ENCODE measurements at regions not wholly inside any gene's neighbourhood (a gene's known extent, or its start where the extent isn't known, plus 50 kb on each side); places are given as distances from the start of the nearest gene placed in this dataset.
A peak's percentile ranks its signal among the peaks of the same experiment; 100 is the strongest.

DNA sequence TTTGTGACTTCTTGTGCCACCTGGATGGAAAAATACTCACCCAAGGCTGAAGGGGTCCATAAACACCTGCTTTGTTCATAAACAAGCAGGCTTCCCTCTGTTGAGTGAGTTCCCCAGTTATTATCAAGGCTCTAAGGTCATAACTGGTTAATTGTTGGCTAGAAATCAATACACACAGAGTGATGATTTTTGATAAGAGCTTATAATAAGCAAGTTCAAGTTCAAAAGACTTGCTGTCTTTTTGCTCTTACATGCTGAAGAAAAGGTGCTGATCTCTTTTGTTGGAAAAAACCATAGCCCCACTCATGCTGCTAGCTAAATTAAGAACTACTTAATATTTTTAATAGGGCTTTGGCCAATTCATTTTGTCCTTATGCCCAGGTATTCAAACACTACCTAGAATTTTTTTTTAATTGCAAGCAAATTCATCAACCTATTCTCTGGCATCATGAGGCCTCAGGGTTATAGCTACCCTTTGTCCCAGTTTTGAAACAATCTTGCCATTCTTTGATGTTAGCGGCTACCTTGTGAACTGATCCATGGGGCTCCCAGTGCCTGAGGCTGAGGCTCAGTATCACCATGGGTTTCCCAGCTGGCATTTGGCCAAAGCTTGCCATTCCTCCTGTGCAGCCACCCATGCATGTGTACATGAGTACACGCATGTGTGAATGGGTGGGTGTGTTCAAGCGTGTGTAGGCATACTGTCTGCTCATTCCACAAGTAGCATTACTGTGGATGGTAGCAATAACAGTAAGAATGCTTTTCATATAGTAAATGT, 127.6 kb upstream of the LPP start:
- FAIRE-seq (peak; percentile 30), DNase-seq (ENCODE audit: low spot score) (peak; percentile 68)

DNA sequence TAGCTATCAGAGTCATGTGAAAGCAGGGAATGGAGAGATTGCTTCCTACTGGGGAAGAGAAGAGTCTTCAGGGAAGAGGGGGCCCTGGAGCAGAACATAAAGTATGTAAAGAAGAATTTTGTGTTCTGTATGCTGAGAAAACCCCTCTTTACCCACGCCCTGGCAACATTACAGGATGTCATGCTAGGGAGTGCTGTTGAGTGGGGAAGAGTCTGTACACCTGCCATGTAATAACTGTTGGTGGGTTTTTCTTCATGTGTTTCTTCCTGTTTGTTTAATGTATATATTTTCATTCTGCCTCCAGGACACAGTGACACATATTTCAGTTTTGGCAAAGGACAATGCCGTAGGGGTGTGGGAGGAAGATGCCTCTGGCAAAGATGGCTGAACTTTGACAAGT, 122.8 kb upstream of the LPP start:
- DNase-seq (ENCODE audit: low spot score) (no peak), FAIRE-seq (no peak)

DNA sequence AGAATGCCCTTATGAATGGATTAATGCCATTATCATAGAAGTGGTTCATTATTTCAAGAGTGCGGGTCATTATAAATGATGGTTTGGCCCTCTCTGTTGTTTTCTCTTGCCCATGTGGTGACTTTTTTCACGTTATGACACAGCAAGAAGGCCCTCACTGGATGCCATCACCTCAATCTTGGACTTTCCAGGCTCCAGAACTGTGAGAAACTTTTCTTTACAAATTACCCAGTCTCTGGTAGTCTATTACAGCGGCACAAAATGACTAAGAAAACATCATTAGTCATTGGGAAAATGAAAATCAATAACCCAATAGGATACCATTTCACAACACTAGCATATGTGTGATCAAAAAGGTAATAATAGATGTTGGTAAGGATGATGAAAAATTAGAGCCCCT, 119.0 kb upstream of the LPP start:
- FAIRE-seq: no peak
- DNase-seq (ENCODE audit: low spot score): no peak

DNA sequence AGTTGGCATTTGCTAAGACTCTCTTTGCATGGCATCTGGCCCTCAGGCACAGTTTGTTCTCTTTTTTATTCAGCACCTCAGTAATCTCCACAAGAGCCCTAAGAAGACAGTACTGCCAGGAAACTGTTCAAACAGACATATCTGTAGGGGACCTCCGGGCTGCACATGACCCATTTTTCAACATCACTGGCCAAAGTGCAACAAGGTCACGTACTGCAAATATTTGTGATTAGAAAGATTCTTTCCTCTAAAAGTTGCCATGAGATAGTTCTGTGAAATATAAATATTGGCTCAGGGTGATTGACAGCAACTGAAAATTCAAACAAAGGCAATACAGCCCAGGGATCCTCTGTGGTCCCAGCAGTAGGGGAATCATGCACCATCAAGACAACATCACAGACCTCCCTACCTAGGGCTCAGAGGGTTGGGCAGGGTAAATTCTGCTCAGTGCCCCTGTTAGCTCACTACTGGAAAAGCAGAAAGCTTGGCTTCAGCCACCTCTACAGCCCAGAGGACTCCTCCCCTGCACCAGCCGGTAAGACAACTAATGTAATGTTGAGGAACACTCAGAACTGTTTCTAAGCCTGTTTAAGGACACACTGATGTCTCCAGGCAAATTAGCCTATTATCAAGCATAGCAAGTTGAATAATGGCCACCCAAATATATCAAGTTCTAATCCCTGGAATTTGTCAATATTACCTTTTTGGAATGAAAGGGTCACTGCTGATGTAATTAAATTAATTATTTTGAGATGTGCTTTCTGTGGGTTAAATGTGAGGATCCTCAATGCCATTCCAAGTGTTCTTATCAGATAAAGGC, 117.4 kb upstream of the LPP start:
- DNase-seq (ENCODE audit: low spot score) (no peak), FAIRE-seq (no peak)

DNA sequence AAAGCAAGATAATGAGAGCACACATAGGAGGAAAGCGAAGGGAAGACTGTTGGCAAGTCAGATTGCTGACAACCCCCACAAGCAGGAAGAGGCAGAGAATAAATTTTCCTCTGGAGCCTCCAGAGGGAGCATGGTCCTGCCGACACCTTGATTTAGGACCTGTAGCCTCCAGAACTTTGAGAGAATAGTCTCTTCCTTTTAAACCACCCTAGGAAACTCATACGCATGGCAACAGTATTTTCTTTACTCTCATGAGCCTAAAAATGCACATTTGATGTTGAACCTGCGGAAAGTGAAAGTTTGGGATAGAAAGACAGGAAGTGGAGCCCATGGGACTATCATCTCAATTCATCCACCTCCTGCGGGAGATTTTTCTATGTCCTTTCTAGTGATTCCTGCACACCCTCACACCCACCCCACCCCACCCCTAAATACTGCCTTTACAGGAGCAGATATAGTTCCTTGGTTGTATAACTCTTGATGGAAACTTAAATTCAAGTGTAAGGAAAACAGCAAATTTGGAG, 116.7 kb upstream of the LPP start:
- DNase-seq (ENCODE audit: low spot score) (peak; percentile 36), FAIRE-seq (no peak)

DNA sequence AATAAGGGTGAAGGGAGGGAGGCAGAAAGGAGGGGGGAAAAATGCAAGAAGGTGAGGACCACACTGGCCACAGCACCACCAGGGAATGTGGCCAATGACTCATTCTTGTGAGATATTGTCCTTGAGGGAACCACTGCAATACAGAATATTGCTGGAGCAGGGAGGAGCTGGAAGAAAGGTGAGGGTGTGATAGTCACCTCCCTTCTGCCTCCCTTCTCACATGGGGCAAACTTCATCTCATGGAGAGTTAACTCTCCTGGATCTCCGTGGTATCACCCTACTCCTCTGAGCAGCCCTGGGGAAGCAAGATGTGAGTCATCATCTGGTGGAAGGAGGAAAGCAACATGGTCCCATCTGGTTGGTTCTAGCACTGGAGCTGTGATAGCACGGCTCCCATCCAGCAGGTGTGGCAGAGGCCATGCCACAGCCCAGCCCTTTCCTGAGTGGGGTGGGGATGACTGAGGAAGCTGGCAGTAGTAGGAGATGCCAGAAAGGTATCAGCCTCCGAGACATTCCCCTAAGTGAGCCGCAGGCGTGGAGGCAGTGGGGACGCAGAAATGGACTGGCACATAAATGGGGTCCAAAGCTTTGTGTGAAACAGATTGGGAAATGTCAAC, 115.9 kb upstream of the LPP start:
- DNase-seq (ENCODE audit: low spot score): peak; percentile 56
- FAIRE-seq: peak; percentile 69

DNA sequence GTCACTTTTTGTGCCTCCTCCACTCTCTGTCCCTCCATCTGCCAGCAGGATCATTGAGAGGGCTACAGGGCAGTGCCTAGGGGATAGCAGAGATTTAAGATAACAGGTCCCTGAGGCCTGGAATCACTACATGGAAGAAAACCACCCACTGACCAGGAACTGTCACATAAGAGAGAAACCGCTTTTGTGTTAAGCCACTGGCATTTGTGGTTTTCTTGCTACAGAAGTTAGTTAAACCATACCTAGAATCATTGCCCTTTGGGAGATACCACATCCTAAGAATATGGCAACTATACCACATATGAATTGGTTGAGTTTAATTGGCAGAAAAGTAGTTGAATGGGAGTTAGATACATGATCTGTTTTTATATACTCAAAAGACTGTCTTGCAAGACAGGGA, 112.8 kb upstream of the LPP start:
- peak; percentile 57 for FAIRE-seq
- DNase-seq (ENCODE audit: low spot score): no peak

DNA sequence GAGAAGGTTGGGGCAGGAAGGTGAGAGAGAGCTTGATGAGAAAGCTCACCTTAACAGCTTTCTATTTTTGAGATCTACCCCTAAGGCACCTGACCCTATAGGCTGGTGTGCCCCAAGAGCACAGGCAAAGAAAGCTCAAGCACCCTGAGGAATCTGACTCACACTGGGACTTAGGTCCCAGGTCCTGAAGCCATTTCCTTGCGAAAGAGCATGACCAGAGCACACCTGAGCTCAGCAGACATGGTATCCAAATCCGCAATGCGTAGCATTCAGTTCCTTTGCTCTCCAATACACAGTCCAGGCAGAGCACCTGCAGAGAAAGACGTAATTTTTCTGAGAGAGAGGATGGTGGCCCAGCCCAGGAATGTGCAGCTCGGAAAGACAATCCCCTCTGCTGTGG, 112.1 kb upstream of the LPP start:
- FAIRE-seq: no peak
- DNase-seq (ENCODE audit: low spot score): no peak

DNA sequence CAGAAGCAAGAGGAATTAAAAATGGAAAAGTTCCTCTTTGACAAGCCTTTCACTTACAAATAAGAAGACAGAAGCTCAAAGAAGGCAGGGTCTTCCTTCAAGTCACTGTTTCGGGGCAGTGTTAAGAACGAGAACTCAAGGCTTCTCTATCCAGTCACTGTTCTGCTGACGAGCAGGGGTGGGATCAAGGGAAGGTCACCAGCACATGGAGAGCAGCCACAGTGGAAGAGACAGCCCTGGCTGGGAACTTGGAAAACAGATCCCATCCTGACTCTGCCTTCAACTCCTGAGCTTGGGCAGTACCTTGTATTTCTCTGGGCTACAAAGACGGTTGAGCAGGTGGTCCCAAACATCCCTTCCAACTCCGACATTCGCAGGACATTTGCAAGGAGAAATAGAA, 111.5 kb upstream of the LPP start:
- DNase-seq (ENCODE audit: low spot score) (no peak), FAIRE-seq (no peak)

DNA sequence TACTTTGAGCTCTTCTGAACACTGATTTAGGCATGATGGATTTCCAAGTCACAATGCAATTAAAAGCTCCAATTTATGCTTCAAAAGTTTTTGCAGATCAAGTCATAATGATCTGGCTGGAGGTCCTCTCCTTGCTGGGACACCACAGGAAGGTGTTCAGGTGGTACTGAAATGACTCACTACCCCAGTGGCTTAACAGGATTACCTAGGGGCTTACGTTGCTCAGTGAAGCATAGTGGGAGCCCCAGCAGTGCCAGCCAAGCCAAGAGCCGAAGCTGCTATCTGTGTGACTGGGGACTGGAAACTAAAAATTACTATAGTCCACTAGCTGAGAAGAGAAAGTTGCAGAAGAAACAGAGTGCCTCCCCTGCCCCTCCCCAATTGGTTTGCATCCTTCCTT, 110.1 kb upstream of the LPP start:
- peak; percentile 50 for FAIRE-seq
- peak; percentile 39 for DNase-seq (ENCODE audit: low spot score)

DNA sequence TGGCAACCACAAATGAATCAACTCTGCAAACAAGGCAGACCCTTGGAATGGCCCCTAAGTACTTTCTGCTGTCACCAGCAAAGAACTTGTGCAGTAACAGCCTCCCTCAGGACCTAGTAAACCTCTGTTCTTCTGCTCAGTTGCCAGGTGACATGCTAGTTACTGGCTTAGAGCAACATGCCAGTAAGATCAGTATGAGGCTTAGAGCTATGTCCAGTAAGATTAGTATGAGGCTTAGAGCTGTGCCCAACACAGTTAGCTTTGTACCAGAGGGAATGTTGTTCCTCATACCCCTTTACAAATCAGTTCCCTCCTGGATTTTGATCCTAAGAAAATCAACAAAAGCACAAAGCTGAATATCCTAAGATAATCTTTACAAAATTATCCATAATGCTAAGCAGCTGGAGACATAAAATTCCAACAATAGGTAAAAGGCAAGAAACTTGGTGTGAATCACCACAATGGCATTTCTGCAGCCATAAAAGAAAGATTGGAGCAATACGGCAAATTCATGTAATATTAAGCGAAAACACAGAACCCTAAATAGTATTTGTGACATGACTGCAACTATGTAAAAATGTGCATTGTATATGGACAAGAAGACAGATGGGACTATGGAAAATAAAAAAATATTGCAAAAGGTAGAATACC, 107.3 kb upstream of the LPP start:
- FAIRE-seq (no peak), DNase-seq (ENCODE audit: low spot score) (no peak)

DNA sequence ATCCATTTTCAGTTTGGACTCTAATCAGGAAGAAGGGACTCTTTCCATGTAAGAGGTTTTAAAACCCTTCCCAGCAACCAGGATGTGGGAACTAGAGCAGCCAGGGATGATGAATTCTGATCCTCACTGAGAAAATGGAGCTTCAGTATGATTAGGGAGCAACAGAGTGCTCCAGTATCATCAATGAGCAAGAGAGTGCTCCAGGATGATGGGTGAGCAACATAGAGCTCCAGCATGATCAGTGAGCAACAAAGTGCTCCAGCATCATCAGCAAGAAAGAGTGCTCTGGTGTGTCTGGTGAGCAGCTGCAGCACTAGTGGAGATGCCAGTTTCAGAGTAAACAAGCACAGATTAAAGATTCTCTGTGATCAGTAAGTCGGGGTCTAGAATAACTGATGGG, 106.4 kb upstream of the LPP start:
- DNase-seq (ENCODE audit: low spot score) (no peak), FAIRE-seq (no peak)

DNA sequence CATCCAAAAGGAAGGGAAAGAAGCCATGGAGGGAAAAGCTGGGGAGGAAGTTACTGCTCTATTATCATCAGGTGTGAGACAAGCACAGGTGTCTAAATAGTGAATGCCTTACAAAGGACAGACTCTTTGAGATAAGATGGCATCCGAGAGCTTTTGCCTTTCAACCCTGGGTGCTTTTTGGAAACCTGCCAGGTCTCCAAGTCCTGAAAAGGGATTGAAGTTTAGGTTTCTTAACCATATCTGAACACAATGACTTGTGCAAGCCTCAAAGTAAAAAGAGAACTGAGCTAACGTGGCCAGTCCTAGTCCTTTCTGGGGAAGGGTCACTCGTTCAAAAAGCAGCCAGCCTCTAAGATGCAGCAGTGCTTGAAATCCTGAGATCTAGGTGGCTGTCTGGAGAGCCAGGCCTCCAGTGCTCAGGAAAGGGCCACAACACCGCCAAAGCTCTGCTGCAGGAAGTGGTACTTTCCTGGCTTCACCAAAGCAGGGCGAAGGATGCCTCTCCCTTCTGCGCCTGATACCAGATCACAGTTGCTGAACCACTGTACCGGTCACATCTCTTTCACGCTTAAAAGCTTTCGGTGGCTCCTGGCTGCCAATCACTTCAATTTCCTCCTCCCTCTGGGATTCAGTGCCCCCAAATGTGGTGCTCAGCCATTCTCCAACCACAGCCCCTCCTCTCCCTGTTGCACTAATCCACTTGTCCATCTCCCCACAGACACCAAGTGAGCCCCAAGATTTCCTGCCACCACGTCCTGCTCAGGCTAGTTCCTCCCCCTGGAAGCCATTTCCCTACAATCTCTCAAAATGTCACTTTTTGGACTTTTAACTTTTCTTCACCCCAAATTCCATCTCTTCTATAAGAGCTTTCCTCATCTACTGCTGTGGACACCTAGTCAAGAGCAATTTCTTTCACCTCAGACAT, 104.1 kb upstream of the LPP start:
- DNase-seq (ENCODE audit: low spot score): no peak
- FAIRE-seq: no peak

DNA sequence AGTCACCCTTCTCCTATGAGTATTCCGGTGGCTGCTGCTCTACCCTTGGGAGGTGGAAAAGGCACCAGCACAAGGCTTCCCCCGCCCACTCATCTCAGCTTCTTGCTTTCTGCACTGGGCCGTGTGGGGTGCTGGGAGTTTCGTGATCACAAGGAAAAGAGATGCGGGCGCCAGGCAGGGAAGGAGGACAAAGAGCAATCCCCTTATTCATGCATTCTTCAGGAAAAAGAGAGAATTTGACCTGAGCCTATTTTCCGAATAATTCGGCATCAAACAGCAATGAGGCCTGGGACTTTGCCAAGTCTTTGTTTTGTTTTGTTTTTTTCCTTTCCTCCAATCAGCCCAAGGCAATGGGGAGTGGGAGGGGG, 102.2 kb upstream of the LPP start:
- no peak for FAIRE-seq
- DNase-seq (ENCODE audit: low spot score): no peak

DNA sequence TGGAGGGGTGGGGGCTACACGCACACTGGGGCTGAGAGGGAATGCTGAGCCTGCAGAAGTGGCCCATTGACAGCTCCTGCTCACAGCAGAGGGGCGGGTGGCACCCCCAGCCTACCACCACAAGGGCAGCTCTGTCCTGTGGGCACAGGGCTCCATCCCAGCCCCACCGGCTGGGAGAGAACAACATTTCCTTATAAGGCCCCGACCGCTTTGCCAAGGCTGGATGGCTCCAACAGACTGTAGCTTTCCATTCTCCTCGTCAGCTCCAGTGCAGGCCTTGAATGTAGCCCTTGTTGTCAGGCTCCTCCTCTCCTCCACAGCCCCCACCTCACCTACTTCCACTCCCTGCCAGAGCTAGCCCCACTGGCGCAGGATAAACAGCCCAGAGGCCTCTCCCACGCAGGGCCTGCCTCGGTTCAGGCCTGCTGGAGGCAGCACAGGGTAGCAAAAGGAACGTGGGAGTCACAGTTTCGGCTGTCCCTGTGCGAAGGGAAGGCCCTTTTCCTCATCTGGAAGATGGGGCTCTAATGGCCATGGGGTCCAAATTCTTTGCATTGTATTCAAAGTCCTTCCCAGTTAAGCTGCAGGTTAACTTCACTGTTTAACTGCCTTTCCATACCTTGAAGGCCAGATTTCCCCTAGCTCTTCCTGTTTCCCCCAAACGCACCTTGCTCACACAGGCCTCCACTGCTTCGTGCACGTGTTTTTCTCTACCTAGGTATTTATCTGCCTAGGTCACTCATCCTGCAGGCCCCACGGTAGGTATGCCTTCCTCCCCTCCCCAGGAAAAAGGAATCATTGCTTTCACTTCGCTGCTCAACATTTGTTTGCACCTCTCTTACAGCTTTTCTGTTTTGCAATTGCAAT, 101.6 kb upstream of the LPP start:
- DNase-seq (ENCODE audit: low spot score) (no peak), FAIRE-seq (no peak)

DNA sequence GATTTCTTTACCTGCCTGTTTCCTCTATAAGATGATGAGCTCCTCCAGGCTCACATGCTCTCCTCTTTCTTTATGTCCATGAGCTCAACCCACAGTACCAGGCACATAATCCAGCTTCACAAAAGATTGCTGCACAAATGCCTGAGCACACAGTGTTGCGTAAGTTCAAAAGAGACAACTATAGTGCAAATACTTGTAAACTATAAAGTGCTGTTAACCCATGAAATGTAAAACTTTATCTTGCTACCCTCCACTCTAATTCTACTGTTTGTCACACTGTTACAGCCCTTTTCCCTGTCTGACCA, 101.0 kb upstream of the LPP start:
- FAIRE-seq (no peak), DNase-seq (ENCODE audit: low spot score) (no peak)

DNA sequence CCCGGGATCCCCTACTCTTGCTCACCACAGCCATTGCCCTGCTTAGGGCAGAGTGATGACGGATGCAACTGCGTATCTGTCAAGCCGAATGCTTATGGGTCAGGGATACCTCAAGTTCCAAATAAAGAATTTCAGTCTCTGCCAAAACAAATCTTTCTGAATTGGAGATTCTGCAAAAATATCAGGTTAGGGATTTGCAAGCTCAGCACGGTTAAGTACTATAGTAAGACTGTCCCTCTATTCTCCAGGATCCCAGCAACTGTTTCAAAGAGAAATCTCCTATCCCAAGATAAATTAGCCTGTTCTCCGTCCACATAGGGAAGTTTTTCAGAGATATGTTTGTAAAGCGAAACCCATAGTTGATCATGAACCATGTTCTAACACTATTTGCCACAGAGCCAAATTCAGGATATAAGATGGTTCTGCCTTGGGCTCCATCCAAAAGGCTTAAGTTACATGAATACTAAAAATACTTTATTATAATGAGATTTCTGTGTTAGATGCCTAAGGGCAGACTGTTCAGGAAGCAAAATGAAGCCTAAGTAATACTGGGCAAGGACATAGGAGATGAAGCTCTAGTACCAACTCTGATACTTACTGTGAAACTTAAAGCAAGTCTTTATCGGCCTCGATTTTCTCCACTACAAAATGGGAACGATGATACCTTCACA, 100.1 kb upstream of the LPP start:
- FAIRE-seq (no peak), DNase-seq (ENCODE audit: low spot score) (no peak)

DNA sequence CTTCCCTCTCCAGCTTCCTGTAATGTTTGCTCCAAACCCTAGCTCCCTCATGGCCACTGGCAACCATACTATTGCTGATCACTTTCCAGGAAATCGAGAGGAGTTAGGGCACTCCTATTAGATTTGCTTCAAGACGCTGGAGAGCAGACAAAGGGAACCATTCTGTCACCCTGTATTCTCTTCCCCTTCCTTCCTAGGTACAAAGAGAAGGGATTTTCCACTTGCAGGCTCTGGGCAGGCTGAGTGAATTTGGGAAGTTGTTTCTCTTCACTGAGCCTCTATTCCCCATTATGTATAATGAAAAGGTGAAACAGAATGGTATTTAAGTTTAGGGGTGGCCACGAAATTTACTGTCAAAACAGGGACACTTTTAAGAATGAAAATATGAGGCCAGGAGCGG, 99.4 kb upstream of the LPP start:
- FAIRE-seq (no peak), DNase-seq (ENCODE audit: low spot score) (no peak)

DNA sequence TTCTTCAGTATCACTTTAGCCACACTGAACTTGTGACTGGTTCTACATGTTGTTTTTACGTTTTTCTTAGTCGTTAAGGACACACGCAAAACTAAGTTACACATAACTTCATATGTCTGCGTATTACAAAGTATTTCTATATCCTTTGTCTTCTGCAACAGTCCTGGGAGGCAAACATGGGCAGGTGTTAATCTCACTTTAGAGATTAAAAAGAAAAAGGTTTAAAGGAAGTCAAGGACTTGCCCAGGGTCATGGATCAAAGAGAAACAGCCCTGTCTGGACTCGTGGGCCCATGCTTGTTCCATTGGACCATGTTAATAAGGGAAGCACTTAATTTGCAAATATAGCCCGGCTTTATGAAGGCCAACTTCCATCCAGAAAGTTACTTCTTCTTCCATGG, 98.6 kb upstream of the LPP start:
- no peak for FAIRE-seq
- no peak for DNase-seq (ENCODE audit: low spot score)
